GM12873 (cell line): ENCODE measurements at regions not wholly inside any gene's neighbourhood (a gene's known extent, or its start where the extent isn't known, plus 50 kb on each side); places are given as distances from the start of the nearest gene placed in this dataset.

Experiments used
- CTCF ChIP-seq: IDR thresholded peaks from 2 replicates; pipeline ENCODE4 v1.5.1; 2012; ENCODE audit warnings: low read depth, mild to moderate bottlenecking, moderate library complexity, low read length, control low read depth; ENCODE audit not compliant: insufficient read depth; ENCODE audit errors: missing control alignments

GRCh38 chr5:37983463-37983862 is 143.6 kb upstream of the GDNF start:
- TF ChIP-seq CTCF: no peak

DNA sequence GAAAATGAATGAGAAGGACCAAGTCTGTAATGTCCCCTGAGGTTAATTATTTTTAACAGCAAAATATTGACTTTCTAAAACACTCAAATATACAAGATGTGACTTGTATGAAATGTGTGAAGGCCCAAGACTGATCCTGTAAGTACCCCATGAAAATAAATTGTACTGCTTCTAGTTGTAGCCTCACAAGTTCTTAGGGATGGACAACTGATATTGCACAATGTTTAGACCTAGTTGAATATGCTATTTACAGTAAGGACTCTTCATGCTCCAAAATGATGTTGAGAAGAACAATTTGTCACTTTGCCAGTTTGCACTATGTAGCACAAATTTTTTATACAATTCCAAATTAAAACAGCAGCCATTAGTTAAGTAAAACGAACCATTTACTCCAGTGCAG is 139.7 kb upstream of the GDNF start:
- no peak for TF ChIP-seq CTCF

GRCh38 chr5:37975531-37975930 is 135.7 kb upstream of the GDNF start:
- TF ChIP-seq CTCF: no peak

DNA sequence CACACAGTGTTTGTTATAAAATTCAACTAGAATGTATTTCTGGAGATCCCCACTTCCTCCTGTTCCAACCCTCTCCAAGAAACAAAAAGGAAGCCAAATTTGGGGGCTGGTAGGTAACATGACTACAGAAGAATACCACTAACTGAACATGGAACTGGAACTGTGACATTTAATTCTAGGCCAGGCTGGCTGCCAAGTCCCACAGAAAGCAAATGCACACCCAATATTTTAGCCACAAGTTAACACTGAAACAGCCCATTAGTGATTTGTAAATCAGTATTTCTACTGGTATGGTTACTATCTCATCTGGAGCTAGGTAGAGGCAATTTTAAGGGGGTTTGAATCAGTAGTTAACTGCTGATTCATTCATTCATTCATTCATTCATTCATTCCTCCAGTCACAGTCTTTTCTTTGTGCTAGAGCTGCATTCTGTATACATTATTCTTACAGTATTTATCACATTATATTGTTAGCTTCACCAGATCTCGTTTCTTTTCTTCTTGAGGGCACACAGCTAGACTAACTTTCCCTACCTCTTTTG is 131.7 kb upstream of the GDNF start:
- TF ChIP-seq CTCF: no peak

DNA sequence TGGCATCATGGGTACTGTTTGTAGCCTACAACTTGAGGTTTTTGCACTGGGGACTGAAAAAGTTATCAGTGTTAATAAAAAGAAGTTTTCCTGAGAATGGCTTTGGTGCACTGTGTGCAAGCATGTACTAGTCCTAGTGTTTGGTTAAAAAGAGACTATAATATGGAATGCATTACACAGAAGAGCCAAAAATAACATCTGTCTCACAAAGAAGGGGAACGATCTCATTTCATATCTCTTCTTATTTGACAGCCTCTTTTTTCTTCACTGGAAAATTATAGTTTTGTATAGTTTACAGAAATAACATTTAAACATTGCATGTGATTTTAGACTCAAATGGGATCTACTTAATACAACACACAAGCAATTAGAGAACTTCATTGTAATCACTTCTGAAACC is 127.0 kb upstream of the GDNF start:
- TF ChIP-seq CTCF: no peak

GRCh38 chr5:37966291-37966690 is 126.5 kb upstream of the GDNF start:
- TF ChIP-seq CTCF: no peak

DNA sequence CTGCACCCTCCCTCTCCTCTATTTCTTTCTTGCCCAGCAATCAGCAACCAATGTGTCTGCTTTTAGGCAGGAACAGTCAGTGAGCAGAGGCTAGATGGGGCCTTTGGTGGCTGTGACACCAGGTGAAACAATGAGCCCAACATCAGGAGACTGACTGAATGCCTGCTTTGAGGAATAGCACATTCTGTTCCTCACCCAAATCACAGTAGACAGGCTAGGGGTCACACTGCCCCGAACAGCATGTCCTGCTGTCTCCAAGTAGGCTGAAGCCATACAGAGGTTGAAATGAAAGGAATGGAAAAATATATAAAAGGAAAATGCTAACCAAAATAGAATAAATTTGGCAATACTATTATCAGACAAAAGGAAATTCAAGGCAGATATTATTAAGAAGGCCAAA is 122.5 kb upstream of the GDNF start:
- no peak for TF ChIP-seq CTCF
